HG03378 (cell line): ENCODE measurements at regions not wholly inside any gene's neighbourhood (a gene's known extent, or its start where the extent isn't known, plus 50 kb on each side); places are given as distances from the start of the nearest gene placed in this dataset.
"Not testable (repeated sequence)": the region's sequence is repeated elsewhere in the genome, so short reads cannot be mapped to it uniquely, and the experiment has no call there.

ENCODE experiments used
- ATAC-seq: cut with Tn5 transposase; IDR thresholded peaks from one replicate; pipeline ENCODE4 v1.9.1; 2021; ENCODE audit warnings: mild to moderate bottlenecking, moderate library complexity; ENCODE audit not compliant: unreplicated experiment

GRCh38 chr5:164327166-164327565 is 821.7 kb downstream of the MAT2B start:
- ATAC-seq, result not testable (repeated sequence)

- ATAC-seq, result no peak
Measured at GRCh38 chr5:164332349-164333196, 827.2 kb downstream of the MAT2B start.

- no peak for ATAC-seq
Measured at GRCh38 chr5:164335837-164336236, 830.4 kb downstream of the MAT2B start.

GRCh38 chr5:164336276-164336675 is 830.9 kb downstream of the MAT2B start:
- ATAC-seq, result no peak

- no peak for ATAC-seq
Measured at GRCh38 chr5:164336906-164337305, 831.5 kb downstream of the MAT2B start.

GRCh38 chr5:164341056-164341619 is 835.7 kb downstream of the MAT2B start:
- ATAC-seq, result no peak

GRCh38 chr5:164345173-164345849 is 839.9 kb downstream of the MAT2B start:
- ATAC-seq, result no peak

GRCh38 chr5:164345853-164346252 is 840.4 kb downstream of the MAT2B start:
- ATAC-seq, result no peak

- no peak for ATAC-seq
Measured at GRCh38 chr5:164346785-164347630, 841.6 kb downstream of the MAT2B start.

- no peak for ATAC-seq
Measured at GRCh38 chr5:164350236-164350635, 844.8 kb downstream of the MAT2B start.

- no peak for ATAC-seq
Measured at GRCh38 chr5:164351245-164351834, 845.9 kb downstream of the MAT2B start.

- ATAC-seq, result no peak
Measured at GRCh38 chr5:164352695-164353094, 847.3 kb downstream of the MAT2B start.

GRCh38 chr5:164353155-164353554 is 847.7 kb downstream of the MAT2B start:
- ATAC-seq, result no peak

- ATAC-seq, result no peak
Measured at GRCh38 chr5:164354139-164354751, 848.8 kb downstream of the MAT2B start.

- no peak for ATAC-seq
Measured at GRCh38 chr5:164355267-164355830, 849.9 kb downstream of the MAT2B start.

- ATAC-seq, result no peak
Measured at GRCh38 chr5:164356790-164357189, 851.4 kb downstream of the MAT2B start.

- ATAC-seq, result no peak
Measured at GRCh38 chr5:164357395-164358033, 852.1 kb downstream of the MAT2B start.

- no peak for ATAC-seq
Measured at GRCh38 chr5:164358531-164359259, 853.3 kb downstream of the MAT2B start.
